ENCODE measurements at regions not wholly inside any gene's neighbourhood (a gene's known extent, or its start where the extent isn't known, plus 50 kb on each side); places are given as distances from the start of the nearest gene placed in this dataset.
A peak's percentile ranks its signal among the peaks of the same experiment; 100 is the strongest.

DNA sequence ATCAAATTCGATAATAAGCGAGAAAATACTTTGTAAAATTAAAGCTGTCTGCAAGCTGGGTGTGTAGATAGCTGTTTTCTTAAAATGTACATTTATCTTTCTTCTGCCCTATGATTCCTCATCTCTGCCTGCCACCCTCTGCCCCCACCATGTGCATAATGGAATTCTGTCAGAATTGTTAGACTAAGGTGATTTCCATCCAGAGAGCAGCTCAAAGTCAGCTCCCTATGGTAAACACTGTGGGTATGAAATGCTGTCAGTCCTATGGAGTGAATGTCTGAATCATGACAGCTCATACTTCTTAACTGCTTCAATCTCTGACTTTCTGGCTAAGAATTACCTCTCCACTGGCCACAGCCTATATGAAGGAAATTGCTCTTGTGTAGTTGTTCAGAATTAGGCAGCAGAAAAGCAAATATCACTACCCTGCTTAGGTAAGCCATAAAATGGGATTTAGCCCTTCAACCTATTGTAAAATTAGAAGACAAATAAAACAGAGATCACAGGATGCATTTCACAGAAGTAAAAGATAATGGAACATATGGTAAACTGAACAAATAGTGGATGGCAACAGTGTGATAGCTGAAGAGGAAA is 137.7 kb downstream of the CD8B2 start:
- Histone ChIP-seq H3K4me1 (ENCODE audit: control insufficient read depth, insufficient read depth, low read length) (no peaks in the 10 kb centered on the region), H3K27me3 (ENCODE audit: control insufficient read depth, insufficient read depth, low read length) (peaks cover 2% of the 10 kb centered on the region), H3K4me3 (ENCODE audit: low read length) (no peak overlapping the region), H3K36me3 (ENCODE audit: control insufficient read depth, insufficient read depth, low read length) (no peaks in the 10 kb centered on the region), H3K9me3 (replicated peaks; ENCODE audit: control insufficient read depth, low read depth, low read length) (peaks cover 10% of the 10 kb centered on the region), H3K27ac (ENCODE audit: low read length) (no peak overlapping the region)
- no CpG with 5 or more reads among the region's 2 CpGs for WGBS (ENCODE audit: insufficient coverage)
- DNase-seq: no peak

DNA sequence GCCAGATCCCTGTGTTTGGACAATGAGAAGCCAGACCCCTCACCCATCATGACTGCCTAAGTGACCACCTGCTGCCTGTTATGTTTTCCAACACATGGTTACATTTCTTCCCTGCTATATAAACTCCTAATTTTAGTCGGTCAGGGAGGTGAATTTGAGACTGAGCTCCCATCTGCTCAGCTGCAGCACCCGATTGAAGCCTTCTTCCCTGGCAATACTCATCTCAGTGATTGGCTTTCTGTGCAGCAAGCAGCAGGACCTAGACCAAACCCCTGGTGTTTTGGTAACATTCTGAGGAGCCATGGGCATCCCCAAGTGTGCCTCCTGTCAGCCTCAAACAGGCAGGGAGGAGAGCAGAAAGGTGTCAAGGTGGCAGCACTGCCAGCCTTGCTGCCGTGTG is 141.2 kb downstream of the CD8B2 start:
- WGBS (ENCODE audit: insufficient coverage): 50% methylated on average over 1 of the region's 3 CpGs
- no peaks in the 10 kb centered on the region for H3K36me3 ChIP-seq (ENCODE audit: control insufficient read depth, insufficient read depth, low read length)
- H3K27ac ChIP-seq (ENCODE audit: low read length): no peak overlapping the region
- peaks cover 10% of the 10 kb centered on the region for H3K9me3 ChIP-seq (replicated peaks; ENCODE audit: control insufficient read depth, low read depth, low read length)
- H3K4me1 ChIP-seq (ENCODE audit: control insufficient read depth, insufficient read depth, low read length): no peaks in the 10 kb centered on the region
- no peak for DNase-seq
- peaks cover 2% of the 10 kb centered on the region for H3K27me3 ChIP-seq (ENCODE audit: control insufficient read depth, insufficient read depth, low read length)
- H3K4me3 ChIP-seq (ENCODE audit: low read length): no peak overlapping the region

GRCh38 chr2:106629981-106630380 is 142.8 kb downstream of the CD8B2 start:
- 33% methylated on average over 2 of the region's 3 CpGs for WGBS (ENCODE audit: insufficient coverage)
- Histone ChIP-seq H3K4me3 (ENCODE audit: low read length) (no peak overlapping the region), H3K27ac (ENCODE audit: low read length) (no peak overlapping the region), H3K4me1 (ENCODE audit: control insufficient read depth, insufficient read depth, low read length) (no peaks in the 10 kb centered on the region), H3K27me3 (ENCODE audit: control insufficient read depth, insufficient read depth, low read length) (peaks cover 2% of the 10 kb centered on the region), H3K36me3 (ENCODE audit: control insufficient read depth, insufficient read depth, low read length) (no peaks in the 10 kb centered on the region), H3K9me3 (replicated peaks; ENCODE audit: control insufficient read depth, low read depth, low read length) (peaks cover 10% of the 10 kb centered on the region)
- DNase-seq: no peak

GRCh38 chr2:106631281-106631680 is 144.1 kb downstream of the CD8B2 start:
- DNase-seq: no peak
- Histone ChIP-seq H3K4me3 (ENCODE audit: low read length) (no peak overlapping the region), H3K27me3 (ENCODE audit: control insufficient read depth, insufficient read depth, low read length) (peaks cover 2% of the 10 kb centered on the region), H3K36me3 (ENCODE audit: control insufficient read depth, insufficient read depth, low read length) (no peaks in the 10 kb centered on the region), H3K9me3 (replicated peaks; ENCODE audit: control insufficient read depth, low read depth, low read length) (peaks cover 10% of the 10 kb centered on the region), H3K27ac (ENCODE audit: low read length) (no peak overlapping the region), H3K4me1 (ENCODE audit: control insufficient read depth, insufficient read depth, low read length) (no peaks in the 10 kb centered on the region)
- 100% methylated on average over 1 of the region's 1 CpG for WGBS (ENCODE audit: insufficient coverage)

DNA sequence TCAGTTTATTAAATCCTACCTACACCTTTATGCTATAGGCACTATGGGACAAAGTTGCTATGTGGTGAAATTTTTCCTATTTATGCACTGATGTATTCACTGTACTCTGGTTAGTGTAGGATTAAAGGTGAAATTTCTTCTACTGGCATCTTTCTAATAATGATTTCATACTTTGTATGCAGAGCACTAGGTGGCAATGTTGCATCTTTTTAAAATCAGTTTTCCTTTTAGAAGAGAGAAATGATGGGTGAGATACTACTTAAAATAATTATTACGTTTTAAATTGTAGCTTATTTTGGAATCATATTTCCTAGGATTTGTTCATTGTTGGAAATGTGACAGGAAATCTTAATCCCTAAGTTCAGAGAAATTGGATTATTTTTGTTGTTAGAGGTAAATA is 150.9 kb downstream of the CD8B2 start:
- DNase-seq: peak; percentile 59
- H3K4me1 ChIP-seq (ENCODE audit: control insufficient read depth, insufficient read depth, low read length): no peaks in the 10 kb centered on the region
- no peak overlapping the region for H3K4me3 ChIP-seq (ENCODE audit: low read length)
- WGBS (ENCODE audit: insufficient coverage): no CpG with 5 or more reads among the region's 1 CpG
- no peaks in the 10 kb centered on the region for H3K27me3 ChIP-seq (ENCODE audit: control insufficient read depth, insufficient read depth, low read length)
- no peak overlapping the region for H3K27ac ChIP-seq (ENCODE audit: low read length)
- H3K36me3 ChIP-seq (ENCODE audit: control insufficient read depth, insufficient read depth, low read length): no peaks in the 10 kb centered on the region
- no peaks in the 10 kb centered on the region for H3K9me3 ChIP-seq (replicated peaks; ENCODE audit: control insufficient read depth, low read depth, low read length)

DNA sequence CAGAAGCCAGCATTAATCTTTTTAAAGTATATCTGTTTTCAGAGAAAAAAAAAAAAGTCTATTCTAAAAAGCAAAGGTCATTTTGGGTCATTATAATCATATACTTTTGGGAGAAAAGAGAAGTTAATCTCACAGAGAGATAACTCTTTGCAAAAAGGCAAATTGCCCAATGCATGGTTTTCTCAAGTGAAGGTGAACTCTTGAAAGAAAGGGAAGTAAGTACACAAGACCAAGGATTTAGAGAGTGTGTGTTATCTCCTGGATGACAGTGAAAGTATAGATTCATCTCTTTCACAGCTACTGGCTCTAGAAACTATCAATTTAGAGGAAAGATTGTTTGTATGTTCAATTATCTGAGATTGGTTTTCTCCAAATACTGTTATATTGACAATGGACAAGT is 151.4 kb downstream of the CD8B2 start:
- no peak for DNase-seq
- no peaks in the 10 kb centered on the region for H3K27me3 ChIP-seq (ENCODE audit: control insufficient read depth, insufficient read depth, low read length)
- no peak overlapping the region for H3K27ac ChIP-seq (ENCODE audit: low read length)
- no peaks in the 10 kb centered on the region for H3K36me3 ChIP-seq (ENCODE audit: control insufficient read depth, insufficient read depth, low read length)
- H3K9me3 ChIP-seq (replicated peaks; ENCODE audit: control insufficient read depth, low read depth, low read length): no peaks in the 10 kb centered on the region
- H3K4me1 ChIP-seq (ENCODE audit: control insufficient read depth, insufficient read depth, low read length): no peaks in the 10 kb centered on the region
- no peak overlapping the region for H3K4me3 ChIP-seq (ENCODE audit: low read length)

DNA sequence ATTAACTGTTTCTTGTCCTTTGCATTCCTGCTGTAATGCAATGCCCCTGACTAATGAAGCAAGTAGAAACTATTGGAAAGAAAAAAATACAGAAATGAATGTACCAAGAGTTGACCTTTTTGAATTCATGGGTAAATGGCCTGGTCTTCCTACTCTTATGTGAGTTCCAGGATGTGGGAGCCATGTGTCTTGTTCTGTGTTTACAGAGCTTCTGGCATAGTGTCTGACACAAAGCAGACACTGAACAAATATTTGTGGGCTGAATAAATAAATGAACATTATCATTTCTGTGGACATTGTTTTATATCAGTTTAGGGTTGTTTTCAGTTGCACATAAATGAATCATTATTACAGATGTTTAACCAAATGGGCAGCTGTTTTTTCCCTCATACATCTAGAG is 155.5 kb downstream of the CD8B2 start:
- Histone ChIP-seq H3K27ac (ENCODE audit: low read length) (no peak overlapping the region), H3K27me3 (ENCODE audit: control insufficient read depth, insufficient read depth, low read length) (no peaks in the 10 kb centered on the region), H3K36me3 (ENCODE audit: control insufficient read depth, insufficient read depth, low read length) (no peaks in the 10 kb centered on the region), H3K4me1 (ENCODE audit: control insufficient read depth, insufficient read depth, low read length) (no peaks in the 10 kb centered on the region), H3K4me3 (ENCODE audit: low read length) (no peak overlapping the region), H3K9me3 (replicated peaks; ENCODE audit: control insufficient read depth, low read depth, low read length) (no peaks in the 10 kb centered on the region)
- no peak for DNase-seq

GRCh38 chr2:106644623-106645022 is 157.5 kb downstream of the CD8B2 start:
- no peak for DNase-seq

DNA sequence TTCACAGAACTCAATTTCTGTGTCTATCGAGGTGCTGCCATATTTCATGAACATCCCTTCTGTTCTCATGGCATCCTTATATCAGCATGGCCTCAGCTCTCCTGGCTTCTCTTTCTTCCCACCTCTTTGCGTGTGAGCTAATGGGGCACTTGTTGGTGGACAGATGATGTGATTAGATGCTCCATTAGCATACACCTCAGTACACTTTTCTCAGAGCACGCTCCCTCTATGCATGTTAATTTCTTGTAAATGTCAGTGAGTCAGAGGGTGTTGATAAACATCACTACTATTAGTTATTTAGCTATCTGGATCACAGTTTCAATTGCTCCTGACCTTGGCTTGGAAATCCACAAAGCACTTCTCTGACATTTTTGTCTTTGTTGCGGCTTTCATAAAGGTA is 159.4 kb downstream of the CD8B2 start:
- no peak for DNase-seq
- WGBS (ENCODE audit: insufficient coverage): 100% methylated on average over 1 of the region's 4 CpGs
- H3K9me3 ChIP-seq (replicated peaks; ENCODE audit: control insufficient read depth, low read depth, low read length): no peaks in the 10 kb centered on the region

More at GRCh38 chr2:106644623-106645022, 157.5 kb downstream of the CD8B2 start:
- Histone ChIP-seq H3K36me3 (ENCODE audit: control insufficient read depth, insufficient read depth, low read length) (no peaks in the 10 kb centered on the region), H3K27me3 (ENCODE audit: control insufficient read depth, insufficient read depth, low read length) (no peaks in the 10 kb centered on the region), H3K9me3 (replicated peaks; ENCODE audit: control insufficient read depth, low read depth, low read length) (no peaks in the 10 kb centered on the region), H3K27ac (ENCODE audit: low read length) (no peak overlapping the region), H3K4me1 (ENCODE audit: control insufficient read depth, insufficient read depth, low read length) (no peaks in the 10 kb centered on the region), H3K4me3 (ENCODE audit: low read length) (no peak overlapping the region)
- 79% methylated on average over 3 of the region's 4 CpGs for WGBS (ENCODE audit: insufficient coverage)

DNA sequence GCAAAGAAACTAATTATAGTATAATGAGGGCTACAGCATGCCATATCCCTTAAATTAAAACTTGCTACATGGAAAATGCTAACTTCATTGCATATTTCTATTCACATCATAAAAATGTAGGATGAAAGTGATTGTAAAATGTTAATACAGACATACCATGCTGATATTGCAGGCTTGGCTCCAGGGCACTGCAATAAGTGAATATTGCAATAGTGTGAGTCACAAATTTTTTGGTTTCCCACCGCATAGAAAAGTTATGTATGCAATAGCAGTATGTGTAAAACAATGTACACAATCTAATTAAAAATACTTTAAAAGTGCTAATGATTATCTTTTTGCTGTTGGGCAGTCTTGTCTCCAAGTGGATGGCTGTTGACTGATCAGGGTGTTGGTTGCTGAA is 162.1 kb downstream of the CD8B2 start:
- no peaks in the 10 kb centered on the region for H3K27me3 ChIP-seq (ENCODE audit: control insufficient read depth, insufficient read depth, low read length)
- DNase-seq: no peak
- H3K9me3 ChIP-seq (replicated peaks; ENCODE audit: control insufficient read depth, low read depth, low read length): no peaks in the 10 kb centered on the region
- no peaks in the 10 kb centered on the region for H3K36me3 ChIP-seq (ENCODE audit: control insufficient read depth, insufficient read depth, low read length)
- no peak overlapping the region for H3K4me3 ChIP-seq (ENCODE audit: low read length)
- no CpG with 5 or more reads among the region's 1 CpG for WGBS (ENCODE audit: insufficient coverage)
- no peak overlapping the region for H3K27ac ChIP-seq (ENCODE audit: low read length)
- no peaks in the 10 kb centered on the region for H3K4me1 ChIP-seq (ENCODE audit: control insufficient read depth, insufficient read depth, low read length)

More for the DNA sequence above, 159.4 kb downstream of the CD8B2 start:
- H3K27me3 ChIP-seq (ENCODE audit: control insufficient read depth, insufficient read depth, low read length): no peaks in the 10 kb centered on the region
- H3K36me3 ChIP-seq (ENCODE audit: control insufficient read depth, insufficient read depth, low read length): no peaks in the 10 kb centered on the region
- no peak overlapping the region for H3K4me3 ChIP-seq (ENCODE audit: low read length)
- no peaks in the 10 kb centered on the region for H3K4me1 ChIP-seq (ENCODE audit: control insufficient read depth, insufficient read depth, low read length)
- H3K27ac ChIP-seq (ENCODE audit: low read length): no peak overlapping the region

- no peak for DNase-seq
- Histone ChIP-seq H3K4me1 (ENCODE audit: control insufficient read depth, insufficient read depth, low read length) (no peaks in the 10 kb centered on the region), H3K9me3 (replicated peaks; ENCODE audit: control insufficient read depth, low read depth, low read length) (no peaks in the 10 kb centered on the region), H3K27me3 (ENCODE audit: control insufficient read depth, insufficient read depth, low read length) (no peaks in the 10 kb centered on the region), H3K27ac (ENCODE audit: low read length) (no peak overlapping the region), H3K4me3 (ENCODE audit: low read length) (no peak overlapping the region), H3K36me3 (ENCODE audit: control insufficient read depth, insufficient read depth, low read length) (no peaks in the 10 kb centered on the region)
- WGBS (ENCODE audit: insufficient coverage): 82% methylated on average over 3 of the region's 6 CpGs
Observed at GRCh38 chr2:106653465-106653864, 166.3 kb downstream of the CD8B2 start.

Data from muscle of leg (tissue), 3 donors.